Heart right ventricle (tissue), 16 donors: ENCODE measurements at regions not wholly inside any gene's neighbourhood (a gene's known extent, or its start where the extent isn't known, plus 50 kb on each side); places are given as distances from the start of the nearest gene placed in this dataset.

Source experiments
- ATAC-seq, 8 donors: fragments of 200-7000 bp; cut with Tn5 transposase; one replicate each; pipeline ENCODE4 v1.9.1; 2020; ENCODE audit warnings: mild to moderate bottlenecking in 8 of 8, moderate library complexity in 8 of 8, moderate number of reproducible peaks in 1 of 8
- DNase-seq, 2 donors: peaks; one replicate each; pipeline ENCODE4 v3.0.0-alpha.2; 2020
- H3K27ac ChIP-seq, 10 donors: fragments of 200-600 bp; sonication (generic) in 2 of 10; one replicate each; pipeline versions ENCODE4 v1.5.0 to v1.8.0; 2020 to 2022; ENCODE audit warnings: mild to moderate bottlenecking in 3 of 10
- H3K27me3 ChIP-seq, 7 donors: fragments of 200-600 bp; one replicate each; pipeline ENCODE4 v1.8.0; 2021 to 2022; ENCODE audit warnings: mild to moderate bottlenecking in 2 of 7
- H3K36me3 ChIP-seq, 9 donors: fragments of 200-600 bp; sonication (generic) in 1 of 9; one replicate each; pipeline versions ENCODE4 v1.5.0 to v1.8.0; 2020 to 2022; ENCODE audit warnings: mild to moderate bottlenecking in 2 of 9
- H3K4me1 ChIP-seq, 9 donors: fragments of 200-600 bp; sonication (generic) in 1 of 9; one replicate each; pipeline versions ENCODE4 v1.5.0 to v1.8.0; 2020 to 2022; ENCODE audit warnings: mild to moderate bottlenecking in 4 of 9
- H3K4me3 ChIP-seq, 10 donors: fragments of 200-600 bp; sonication (generic) in 2 of 10; one replicate each; pipeline versions ENCODE4 v1.5.0 to v1.8.0; 2020 to 2022; ENCODE audit warnings: mild to moderate bottlenecking in 7 of 10, moderate library complexity in 2 of 10
- H3K9me3 ChIP-seq, 11 donors: fragments of 200-600 bp in 10 of 11; sonication (generic) in 2 of 11; one replicate each; pipeline versions ENCODE4 v1.5.0 to v1.8.0; 2013 to 2022; ENCODE audit warnings: mild to moderate bottlenecking in 2 of 11, control low read depth in 1 of 11, moderate library complexity in 1 of 11
- CTCF ChIP-seq, 9 donors: fragments of 200-600 bp; sonication (generic) in 2 of 9; IDR thresholded peaks; one replicate each; pipeline versions ENCODE4 v1.5.0 to v1.8.0; 2021 to 2022; ENCODE audit warnings: antibody characterized with exemption in 9 of 9, mild to moderate bottlenecking in 5 of 9, moderate library complexity in 1 of 9
- WGBS, 2 donors: extraction: QIAGEN DNeasy Blood & Tissue Kit; methylation state at CpG; one replicate each; pipeline ENCODE4 v1.1.7; 2013; ENCODE audit warnings: inconsistent platforms in 1 of 2; 5-methylcytosine and 5-hydroxymethylcytosine counted together
- intact Hi-C, 10 donors: fragments of 100-400 bp; cut with DNase I; formaldehyde crosslinking; loops; one replicate each; pipeline versions ENCODE4 v1.11.1 to v1.14.2; 2022
- donor health status: Arrhythmogenic right ventricular cardiomyopathy.
- donor health status: ischemic (EF 13 %, LVEDD 7.1; RV severe dilation, severe dysfunction).
- donor health status: healthy with polysubstance abuse.
- donor health status: DM: no; HTN: yes; CAD: no.
- donor health status: DM: no; HTN: no; CAD: no.
- donor health status: ischemic (EF 25% LVEDD 6.9; RV normal size, moderate dysfunction).
- donor health status: ischemic (EF 25% LVEDD 5.7; RV mildly dilated, moderate dysfunction).
- donor health status: healthy.
- donor health status: DM: yes; HTN: yes; CAD: no.
- donor health status: Ischemic cardiomyopathy.
- donor health status: ischemic (EF 35%, LVEDD 5.7; RV mildly dilated, moderate dysfunction).
- donor health status: nonischemic (EF 11% LVEDD 7.7; RV severe dilation, severe dysfunction).
- donor health status: DM: yes; HTN: yes; CAD: no.
- donor health status: PGD.
- donor health status: ischemic (EF 29% LVEDD 5.4; RV normal size, mild dysfunction).
- donor health status: nonischemic (EF 23%, LVEDD 6.1; RV moderate dilation, normal function).

DNA sequence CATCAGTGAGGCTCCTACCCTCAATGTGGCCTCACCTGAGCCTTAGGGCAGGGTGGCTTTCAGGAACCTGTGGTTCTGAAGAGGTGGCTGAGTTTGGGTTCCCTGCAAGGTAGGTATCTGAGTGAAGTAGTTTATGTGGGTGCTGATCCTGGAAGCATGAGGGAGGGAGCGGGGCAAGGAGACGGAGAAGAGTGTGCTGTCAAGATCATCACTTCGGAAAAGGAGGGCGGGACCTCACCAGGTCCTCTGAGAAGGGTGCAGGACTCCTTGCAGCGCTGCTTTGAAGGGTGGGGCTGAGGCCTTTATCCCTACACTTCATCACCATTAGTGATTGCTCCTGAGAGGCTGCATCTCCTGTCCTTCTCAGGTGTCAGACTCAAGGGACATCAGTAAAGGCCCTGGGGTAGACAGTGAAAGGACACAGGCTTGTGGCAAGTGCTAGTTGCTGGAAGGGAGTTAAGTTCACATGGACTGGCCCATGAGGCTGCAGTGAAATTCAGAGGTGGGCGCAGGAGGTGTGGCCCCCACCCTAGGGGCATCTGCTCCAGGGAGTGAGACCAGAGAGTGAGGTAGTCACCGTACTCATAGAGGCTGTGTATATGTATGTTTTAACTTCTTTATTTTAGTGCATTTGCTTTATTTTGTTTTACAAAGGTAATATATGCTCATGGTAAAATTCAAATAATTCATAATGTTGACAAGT is 57.3 kb upstream of the GALNT2 start:
- Histone ChIP-seq H3K4me1 (peaks cover 0 to 7% (median 0%) of the 10 kb centered on the region in 9 donors), H3K9me3 (no peaks in the 10 kb centered on the region), H3K4me3 (no peak overlapping the region), H3K27me3 (no peaks in the 10 kb centered on the region), H3K27ac (no peak overlapping the region), H3K36me3 (no peaks in the 10 kb centered on the region)
- ATAC-seq (no peak), DNase-seq (no peak)
- TF ChIP-seq CTCF (IDR thresholded peaks at IDR 0.05), result no peak
- WGBS, 2 donors, result 96 to 98% methylated on average over 7 of the region's 7 CpGs
- intact Hi-C loops, result no loop called here

DNA sequence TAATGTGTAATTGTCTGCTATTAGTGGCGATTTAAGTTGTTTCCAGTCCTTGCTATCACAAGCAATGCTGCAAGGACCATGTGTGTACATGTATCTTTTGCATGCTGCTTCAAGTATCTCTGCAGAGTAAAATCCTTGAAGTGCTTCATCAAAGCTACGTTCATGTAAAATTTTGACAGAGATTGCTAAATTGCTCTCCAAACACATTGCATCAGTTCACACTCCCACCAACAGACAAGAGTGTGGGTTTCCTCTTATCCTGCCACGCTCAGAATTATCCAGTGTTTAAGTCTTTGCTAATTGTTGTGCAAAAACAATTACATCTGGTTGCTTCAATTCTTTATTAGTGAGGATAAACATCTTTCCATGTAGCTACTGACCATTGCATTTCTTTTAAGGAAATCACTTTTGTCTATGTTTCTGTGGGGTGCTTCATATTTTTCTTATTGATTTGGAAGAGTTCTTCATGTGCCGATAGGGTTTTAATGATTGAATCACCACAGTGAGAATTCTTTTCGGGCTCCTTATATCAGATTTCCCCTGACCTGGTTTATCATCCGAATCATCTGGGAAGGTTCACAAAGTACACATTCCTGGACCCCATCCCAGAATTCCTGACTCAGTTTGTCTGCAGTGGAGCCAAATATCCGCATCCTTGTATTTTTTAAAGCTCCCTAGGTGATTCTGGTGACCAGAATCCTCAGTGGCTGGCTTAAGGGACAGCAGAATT is 56.3 kb upstream of the GALNT2 start:
- intact Hi-C loops, result no loop called here
- H3K27ac ChIP-seq, result no peak overlapping the region
- no peak for TF ChIP-seq CTCF (IDR thresholded peaks at IDR 0.05)
- peaks cover 0 to 7% (median 0%) of the 10 kb centered on the region in 9 donors for H3K4me1 ChIP-seq
- ATAC-seq, result no peak
- DNase-seq, result no peak
- 79 to 89% methylated on average over 7 of the region's 7 CpGs for WGBS, 2 donors
- H3K27me3 ChIP-seq, result no peaks in the 10 kb centered on the region
- H3K36me3 ChIP-seq, result no peaks in the 10 kb centered on the region
- no peak overlapping the region for H3K4me3 ChIP-seq
- no peaks in the 10 kb centered on the region for H3K9me3 ChIP-seq

DNA sequence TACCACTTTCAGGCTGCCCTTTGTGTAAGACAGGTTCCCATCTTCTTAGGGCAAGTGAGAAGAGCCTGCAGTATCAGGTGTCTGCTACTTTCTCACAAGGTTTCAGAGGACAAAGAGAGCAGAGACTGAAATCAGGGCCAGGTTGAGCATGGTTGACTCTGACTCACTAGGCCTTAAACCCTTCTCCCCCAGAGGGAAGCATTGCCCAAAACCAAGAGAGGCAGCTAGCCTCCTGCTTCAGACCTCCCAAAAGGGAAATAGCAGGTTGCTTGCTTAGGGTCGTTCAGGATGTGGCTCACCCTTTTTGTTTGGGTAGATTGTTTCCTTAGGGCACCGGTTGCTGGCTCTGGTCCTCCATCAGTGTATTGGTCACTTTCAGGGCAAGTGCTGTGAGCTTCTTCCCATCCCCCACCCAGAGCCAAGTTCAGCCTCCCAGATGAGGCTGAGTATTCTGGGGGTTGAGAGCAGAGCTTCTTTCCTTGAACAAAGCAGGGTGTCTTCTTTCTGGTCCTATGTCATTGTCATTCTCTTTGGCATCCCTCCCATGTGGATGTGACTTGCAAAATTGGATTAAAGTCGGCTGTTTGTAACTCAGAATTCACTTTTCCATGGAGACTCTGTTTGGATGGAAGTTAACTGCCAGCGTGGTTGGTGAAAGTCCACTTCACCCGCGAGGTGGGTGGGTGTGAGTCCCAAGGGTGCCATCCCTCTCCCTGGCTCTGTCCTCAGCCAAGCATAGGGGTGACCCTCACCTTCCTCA is 55.5 kb upstream of the GALNT2 start:
- Histone ChIP-seq H3K4me3 (no peak overlapping the region), H3K36me3 (no peaks in the 10 kb centered on the region), H3K9me3 (no peaks in the 10 kb centered on the region), H3K4me1 (peaks cover 0 to 7% (median 0%) of the 10 kb centered on the region in 9 donors), H3K27me3 (no peaks in the 10 kb centered on the region), H3K27ac (no peak overlapping the region)
- no peak for TF ChIP-seq CTCF (IDR thresholded peaks at IDR 0.05)
- intact Hi-C loops, result no loop called here
- WGBS, 2 donors, result 71 to 80% methylated on average over 6 of the region's 6 CpGs
- ATAC-seq (no peak), DNase-seq (no peak)

DNA sequence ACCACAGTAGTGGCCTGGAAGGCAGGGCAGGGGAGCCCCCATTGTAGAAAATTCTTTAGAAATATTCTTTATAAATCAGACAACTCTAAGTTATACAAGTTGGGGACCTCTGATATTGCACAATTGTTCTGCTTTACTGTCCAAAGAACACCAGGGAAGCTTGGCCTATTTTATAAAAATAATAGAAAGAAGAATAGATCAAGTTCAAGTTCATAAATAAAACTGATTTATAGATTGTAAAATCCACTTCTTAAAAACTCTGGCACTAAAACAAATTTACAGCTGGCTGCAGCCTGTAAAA is 55.0 kb upstream of the GALNT2 start:
- no peaks in the 10 kb centered on the region for H3K27me3 ChIP-seq
- intact Hi-C loops, result no loop called here
- ATAC-seq, result no peak
- DNase-seq, result no peak
- no peak overlapping the region for H3K27ac ChIP-seq
- TF ChIP-seq CTCF (IDR thresholded peaks at IDR 0.05), result no peak
- H3K36me3 ChIP-seq, result no peaks in the 10 kb centered on the region
- no peaks in the 10 kb centered on the region for H3K9me3 ChIP-seq
- H3K4me3 ChIP-seq, result no peak overlapping the region
- peaks cover 0 to 7% (median 0%) of the 10 kb centered on the region in 9 donors for H3K4me1 ChIP-seq
